ENCODE measurements at regions not wholly inside any gene's neighbourhood (a gene's known extent, or its start where the extent isn't known, plus 50 kb on each side); places are given as distances from the start of the nearest gene placed in this dataset.

DNA sequence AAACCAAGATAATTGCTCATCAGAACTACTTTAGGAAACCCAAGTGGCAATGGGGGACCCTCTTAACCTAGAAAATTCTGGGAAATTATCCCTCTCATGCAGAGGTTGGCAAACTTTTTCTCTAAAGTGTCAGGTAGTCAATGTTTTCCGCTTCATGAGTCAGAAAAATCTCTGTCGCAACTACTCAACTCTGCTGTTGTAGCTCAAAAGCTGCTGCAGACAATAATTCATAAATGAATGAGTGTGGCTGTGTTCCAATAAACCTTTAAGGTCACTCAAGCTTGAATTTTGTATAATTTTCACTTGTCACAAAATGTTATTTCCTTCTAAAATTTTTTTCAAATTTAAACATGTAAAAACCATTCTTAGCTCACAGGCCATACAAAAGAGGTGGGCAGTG is 193.4 kb upstream of the MID1 start:
- DNase-seq (ENCODE audit: low spot score) = no peak

DNA sequence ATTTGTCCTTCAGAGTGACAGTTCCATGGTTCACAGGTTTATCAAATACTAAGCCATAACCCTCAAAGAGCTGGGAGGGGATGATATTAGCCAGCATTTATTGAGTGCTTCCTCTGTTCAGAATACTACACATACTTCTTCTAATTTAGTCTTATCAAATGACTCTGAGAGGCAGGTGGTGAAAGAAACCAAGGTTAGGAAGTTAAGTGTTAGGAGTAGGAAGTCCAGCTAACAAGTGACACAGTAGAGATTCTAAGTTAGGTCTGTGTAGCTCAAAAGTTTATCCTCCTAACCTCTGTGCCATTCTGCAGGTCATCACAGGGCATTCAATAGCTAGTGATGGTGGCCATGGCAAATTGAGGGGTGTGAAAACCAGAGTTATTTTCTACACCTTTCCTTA is 198.3 kb upstream of the MID1 start:
- DNase-seq (ENCODE audit: low spot score) = no peak

DNA sequence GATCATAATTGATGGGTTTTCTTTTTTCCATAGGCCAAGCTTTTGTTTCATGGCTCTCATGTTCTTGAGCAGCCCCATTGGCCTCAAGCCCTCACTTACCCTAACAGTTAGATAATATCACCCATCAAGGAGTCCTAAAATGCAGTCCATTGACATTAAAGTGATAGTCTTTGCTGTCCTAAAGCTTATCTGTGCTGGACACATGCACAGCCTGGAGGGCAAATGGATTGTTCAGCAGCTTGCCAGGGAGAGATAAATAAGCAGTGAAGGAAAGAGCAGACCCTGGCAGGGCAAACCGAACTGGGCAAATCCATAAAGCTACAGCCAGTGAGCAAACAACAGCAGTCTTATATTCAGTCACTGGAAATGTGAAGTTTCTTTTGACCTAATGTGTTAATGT is 199.6 kb upstream of the MID1 start:
- no peak for DNase-seq (ENCODE audit: low spot score)

DNA sequence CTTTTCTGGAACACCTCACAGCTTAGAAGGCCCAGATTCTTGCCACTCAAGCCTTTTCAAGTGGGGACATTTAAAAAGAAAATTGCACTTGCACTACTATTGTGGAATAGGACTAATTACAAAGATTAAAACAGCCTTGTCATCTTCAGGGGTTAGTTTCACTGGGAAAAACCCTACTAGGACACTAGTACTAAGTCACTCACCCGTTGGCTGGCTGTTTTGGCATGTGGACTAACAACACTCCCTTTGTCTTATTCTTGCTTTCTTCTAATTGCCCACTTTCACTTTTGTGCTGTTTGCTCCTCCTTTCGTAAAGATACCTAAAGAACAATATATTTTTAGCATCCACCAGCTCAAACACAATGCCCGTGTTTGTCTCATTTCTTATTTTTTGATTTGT is 200.9 kb upstream of the MID1 start:
- no peak for DNase-seq (ENCODE audit: low spot score)

DNA sequence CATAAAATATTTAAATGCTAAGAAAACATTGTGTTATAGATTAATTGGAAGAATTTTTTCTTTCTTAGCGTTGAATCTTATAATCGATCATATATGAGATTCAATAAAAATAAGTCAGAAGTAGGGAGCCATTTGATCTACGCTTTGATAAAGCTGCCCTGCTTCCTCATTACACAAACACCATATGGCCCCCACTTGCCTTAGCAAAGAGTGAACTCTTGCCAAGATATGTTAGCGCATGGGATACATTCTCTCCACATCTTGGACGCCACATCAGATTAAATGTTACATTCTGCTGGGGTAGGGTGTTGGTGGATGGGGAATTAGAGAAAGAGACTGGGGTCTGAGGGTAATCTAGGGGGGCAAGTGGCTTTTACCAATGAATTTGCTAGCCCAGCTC is 207.7 kb upstream of the MID1 start:
- DNase-seq (ENCODE audit: low spot score) = no peak

DNA sequence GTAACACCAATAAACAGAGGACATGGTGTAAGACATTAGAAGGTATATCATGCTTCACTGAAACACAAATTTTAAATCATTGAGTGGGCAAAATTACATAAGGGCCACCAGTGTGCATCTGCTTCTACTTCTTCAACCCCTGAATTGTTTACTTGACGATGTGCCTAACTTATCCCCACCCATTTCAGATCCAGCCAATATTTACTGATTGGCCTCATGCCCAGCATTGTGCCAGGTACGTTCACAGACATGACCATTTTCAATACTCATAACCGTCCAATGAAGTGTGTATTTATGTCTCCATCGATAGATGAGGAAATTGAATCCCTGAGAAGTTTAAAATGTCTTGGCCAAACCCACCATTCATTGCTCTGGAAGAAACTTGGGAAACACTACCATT is 208.3 kb upstream of the MID1 start:
- no peak for DNase-seq (ENCODE audit: low spot score)

DNA sequence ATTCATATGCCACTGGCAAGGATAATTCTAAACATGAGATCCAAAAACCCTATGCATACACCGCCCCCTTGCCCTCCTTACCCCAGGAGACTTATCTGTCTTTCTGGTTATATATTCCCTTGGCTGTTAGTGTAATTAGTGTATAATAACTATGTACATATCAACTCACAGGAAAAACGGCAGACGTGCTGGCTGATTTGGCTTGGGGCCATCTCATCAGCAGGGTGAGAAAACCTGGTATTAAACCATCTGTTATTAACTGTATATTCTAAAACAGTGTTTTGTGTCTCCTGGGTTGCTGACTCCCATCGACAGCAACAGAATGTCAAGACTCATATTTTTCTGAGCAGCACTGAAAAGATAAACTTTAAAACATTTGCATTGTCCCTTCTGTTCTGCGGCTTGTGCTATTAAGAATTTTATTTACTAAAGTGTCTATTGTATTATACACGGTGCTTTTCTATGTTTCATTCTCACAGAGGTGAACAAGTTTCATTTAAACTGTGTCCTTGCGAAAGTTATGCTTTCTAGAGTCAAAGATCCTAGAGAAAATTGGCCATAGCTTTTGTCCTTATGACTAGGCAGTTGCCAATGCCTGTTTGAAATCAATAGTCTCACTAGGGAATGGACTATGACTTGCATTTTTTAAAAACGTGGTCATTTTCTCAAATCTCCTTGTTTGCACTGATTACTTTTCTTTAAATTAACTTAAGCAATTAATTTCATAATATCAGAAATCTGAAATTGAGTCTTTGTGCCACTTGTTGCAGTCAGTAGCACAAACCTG is 211.5 kb upstream of the MID1 start:
- DNase-seq (ENCODE audit: low spot score) = no peak

DNA sequence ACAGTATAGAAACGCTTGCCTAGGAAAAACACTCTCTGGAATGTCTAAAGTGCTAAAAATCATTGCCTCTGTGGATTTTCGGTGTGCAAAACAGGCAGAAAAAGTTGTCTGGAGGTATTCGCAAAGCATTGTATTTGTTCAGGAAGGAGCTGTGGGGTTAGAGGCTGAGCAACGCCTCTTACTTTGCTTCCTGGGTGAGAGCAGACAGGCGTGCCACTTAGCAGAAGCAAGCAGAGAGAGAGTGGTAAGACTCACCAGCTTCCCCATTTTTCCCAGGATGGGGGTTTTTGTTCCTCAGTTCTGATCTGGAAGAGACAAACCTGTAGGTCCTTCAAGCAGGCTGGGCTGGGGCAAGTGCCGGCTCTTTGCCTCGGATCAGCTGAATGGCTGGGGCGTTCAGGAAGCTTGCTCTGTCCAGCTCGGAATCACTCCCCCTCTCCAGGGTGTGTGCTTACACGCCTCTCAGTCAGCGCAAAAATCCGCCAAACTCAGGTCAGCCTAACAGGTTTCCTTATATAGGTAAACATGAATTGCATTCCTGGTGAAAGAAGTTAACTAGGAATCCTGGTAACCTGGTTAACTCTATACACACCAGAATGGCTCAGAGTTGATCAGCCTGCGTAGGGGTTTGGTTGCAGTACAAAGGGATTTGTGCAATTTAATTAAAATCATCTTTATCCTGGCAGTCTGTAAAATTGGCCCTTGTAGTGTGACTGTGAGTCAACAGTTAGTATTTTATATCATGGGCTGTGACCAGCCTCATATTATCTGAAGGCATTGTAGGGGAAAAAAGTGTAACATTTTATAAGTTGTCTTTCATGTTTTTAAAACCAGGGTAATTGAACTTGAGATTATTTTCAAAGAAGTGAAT is 213.1 kb upstream of the MID1 start:
- DNase-seq (ENCODE audit: low spot score) = no peak

DNA sequence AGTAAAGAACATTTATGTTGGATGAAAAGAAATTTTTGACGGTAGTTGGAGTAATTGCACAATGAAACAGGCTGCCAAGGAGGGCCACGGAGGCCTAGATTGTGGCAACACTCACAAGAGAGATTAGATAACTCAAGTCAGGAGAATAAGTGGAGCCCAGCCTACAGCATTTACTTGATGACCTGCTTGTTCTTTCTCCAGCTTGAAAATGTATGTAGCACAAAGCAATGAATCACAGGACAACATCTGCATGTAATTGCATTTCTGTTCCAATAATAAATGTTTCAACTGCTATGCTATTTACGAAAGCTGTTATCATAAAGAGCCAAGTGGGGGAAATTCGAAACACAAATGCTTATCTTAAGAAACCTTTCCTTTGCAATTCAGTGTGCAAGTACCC is 221.2 kb upstream of the MID1 start:
- DNase-seq (ENCODE audit: low spot score) = no peak

DNA sequence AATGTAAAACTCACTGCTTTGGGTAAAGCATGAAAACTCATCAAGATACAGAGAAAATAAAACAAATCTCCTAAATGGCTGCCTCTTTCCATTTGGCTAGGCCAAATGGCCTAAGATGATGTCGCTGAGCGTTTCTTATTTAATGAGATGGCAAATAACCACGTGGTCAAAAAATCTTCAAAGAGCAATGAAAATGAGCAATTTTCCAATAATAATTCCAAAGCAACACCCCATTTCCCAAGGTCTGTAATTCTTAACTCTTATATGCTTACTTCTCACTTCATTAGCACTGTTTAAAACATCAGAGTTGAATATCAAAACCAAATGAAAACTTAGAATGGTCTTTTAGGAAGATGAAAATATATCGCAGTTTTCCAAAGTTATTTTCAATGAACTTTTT is 222.3 kb upstream of the MID1 start:
- DNase-seq (ENCODE audit: low spot score) = no peak

DNA sequence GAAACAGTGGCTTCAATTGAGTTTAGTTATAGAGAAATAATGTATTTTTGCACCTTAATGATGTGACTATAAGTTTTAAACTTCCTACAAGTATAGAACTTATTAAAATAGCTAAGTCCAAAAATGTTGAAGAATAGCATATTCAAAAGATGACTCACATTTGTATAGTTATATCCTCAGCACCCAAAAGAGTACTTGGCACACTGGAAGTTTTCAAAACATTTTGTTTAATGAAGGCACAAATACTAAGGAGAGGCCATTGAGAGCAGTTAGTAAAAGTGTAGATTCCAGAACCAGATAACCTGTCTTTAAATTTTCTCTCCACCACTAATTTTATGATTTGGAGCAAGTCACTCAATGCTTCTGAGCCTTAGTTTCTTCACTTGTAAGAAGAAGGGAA is 226.9 kb upstream of the MID1 start:
- no peak for DNase-seq (ENCODE audit: low spot score)

DNA sequence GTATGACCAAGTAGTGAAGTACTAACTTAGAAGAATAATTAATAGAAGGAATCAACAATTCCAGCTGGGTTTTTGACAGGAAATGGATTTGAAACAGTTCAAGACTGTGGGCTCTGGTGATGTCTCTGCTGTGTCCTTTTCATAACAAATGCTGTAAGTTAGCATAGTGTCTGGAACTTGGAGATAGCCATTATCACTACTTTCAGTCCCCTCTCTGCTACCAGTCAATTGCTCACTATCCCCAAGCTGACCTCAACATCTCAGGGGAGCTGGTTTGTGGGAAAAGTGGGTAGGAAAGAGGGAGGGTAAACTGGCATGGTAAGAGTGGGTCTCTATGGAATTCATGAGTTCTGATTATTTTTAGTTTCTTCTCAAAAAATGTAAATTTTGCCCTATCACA is 231.4 kb upstream of the MID1 start:
- no peak for DNase-seq (ENCODE audit: low spot score)

DNA sequence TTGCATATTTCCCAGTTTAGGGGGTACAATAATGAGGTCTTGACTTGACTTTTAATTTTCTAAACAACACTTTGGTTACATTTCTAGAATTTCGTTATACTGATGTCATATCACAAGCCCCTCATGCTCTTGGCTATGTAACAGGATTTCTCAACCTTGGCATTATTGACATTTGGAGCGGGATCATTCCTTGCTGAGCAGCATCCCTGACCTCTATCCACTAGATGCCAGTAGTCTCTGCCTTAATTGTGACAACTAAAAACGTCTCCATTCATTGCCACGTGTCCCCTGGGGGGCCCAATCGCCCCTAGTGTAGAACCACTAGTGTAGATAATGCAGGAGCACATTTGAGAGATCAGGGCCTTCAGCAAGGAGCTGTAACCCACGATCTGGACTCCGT is 234.2 kb upstream of the MID1 start:
- DNase-seq (ENCODE audit: low spot score) = no peak

DNA sequence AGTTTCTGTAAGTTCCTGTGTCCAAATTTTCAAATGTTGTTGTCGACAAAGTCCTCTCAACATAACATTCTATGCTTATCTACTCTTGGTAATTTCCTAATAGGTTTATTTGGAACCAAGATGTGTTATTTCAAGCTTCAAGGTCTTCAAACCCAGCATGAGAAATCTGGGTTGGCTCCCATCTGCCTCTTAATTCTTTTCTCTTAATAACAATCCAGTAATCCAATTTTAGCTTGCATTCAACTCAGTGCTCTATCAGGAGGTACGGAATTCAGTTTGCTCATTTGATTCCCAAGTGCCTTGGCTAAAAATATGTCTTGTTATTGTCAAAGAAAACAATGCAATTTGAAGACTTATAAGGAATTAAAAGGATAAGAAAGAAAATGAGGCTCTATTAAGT is 235.5 kb upstream of the MID1 start:
- DNase-seq (ENCODE audit: low spot score) = no peak

DNA sequence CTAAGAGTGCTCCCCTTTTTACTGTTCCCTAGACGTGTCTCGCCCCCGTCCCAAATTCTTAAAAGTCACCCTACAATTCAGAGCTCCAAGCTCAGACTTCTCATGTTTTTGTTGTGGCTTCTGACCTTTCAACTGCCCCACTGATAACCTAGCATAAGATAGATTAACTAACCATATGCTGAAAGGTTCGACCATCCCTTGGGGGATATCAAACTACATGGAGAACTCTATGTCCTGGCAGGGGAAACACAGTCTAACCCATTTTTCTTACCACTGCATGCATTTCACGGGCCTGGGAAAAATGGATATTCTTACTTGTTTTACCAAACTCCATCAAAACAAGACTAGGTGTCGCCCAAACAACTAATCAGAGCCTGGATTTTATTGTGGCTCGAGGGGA is 236.4 kb upstream of the MID1 start:
- no peak for DNase-seq (ENCODE audit: low spot score)

DNA sequence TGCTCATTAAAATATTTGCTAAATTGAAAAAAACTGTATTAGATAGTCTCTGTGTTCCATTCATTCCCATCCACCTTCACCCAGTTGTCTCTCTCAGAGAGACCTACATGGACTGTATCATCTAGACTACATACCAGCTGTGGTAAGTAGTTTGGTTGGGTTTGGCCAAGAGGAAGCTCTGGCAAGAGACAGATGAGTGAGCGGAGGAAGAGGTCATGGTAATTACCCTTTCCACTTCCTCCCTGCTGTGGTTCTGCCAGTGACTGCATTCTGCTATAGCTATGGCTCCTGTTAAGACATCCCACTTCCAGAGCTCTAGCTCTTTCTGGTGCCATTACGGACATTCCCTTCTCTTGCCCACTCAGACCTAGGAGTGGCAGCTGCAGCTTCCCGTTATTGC is 239.0 kb upstream of the MID1 start:
- DNase-seq (ENCODE audit: low spot score) = no peak

DNA sequence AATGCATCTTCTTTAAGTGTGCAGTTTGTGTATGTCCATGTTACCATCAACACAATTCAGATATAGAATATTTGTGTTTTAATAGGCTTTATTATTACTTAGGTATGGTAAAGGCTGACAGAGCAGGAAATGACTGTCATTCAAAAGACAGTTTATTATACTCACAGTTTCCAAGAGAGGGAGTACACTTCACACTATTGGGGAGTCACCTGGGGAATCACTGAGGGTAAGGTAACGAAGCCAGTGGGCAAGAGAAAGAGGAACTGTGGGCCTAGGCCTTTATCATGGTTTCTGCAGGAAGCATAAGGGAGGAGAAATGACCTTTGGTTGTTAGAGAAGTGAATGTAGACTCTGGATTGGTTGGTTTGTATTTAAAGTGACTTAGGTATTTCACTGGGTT is 235.1 kb upstream of the HCCS start:
- DNase-seq (ENCODE audit: low spot score) = no peak

DNA sequence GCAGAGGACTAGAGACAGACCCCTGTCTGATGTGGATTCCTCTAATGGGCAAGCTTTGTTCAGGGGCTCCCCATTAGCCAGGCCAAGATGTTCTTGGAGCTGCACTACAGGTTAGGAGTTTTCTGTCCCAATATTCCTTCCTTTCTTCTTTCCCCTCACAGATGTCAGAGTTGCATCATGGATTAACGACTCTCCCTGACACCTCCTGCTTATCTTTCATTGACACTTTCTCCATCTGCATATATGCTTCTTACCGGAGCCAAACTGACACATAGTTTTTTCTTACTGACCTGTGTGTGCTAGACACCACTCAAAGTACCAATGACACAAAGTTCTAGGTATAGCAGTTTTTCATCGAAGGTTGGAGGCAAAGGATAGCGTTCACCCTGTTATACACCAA is 228.6 kb upstream of the HCCS start:
- DNase-seq (ENCODE audit: low spot score) = no peak

DNA sequence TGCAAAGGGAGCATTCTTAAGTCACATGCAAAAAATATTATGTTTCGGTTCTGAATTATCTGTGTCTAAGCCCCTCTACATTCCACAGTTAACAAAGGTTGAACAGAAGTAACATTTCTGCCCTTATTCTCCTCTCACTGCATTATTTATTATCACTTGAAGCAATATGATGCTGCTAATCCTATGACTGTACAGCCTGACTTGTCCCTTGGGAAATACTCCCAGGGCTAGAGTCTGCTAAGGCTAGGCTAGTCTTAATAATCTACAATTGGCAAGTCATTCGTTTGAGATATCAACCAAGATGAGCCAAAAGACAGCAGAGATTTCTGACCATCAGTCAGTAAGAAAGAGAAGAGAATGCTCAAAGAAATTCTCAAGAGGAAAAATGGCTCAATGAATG is 226.9 kb upstream of the HCCS start:
- DNase-seq (ENCODE audit: low spot score) = no peak

DNA sequence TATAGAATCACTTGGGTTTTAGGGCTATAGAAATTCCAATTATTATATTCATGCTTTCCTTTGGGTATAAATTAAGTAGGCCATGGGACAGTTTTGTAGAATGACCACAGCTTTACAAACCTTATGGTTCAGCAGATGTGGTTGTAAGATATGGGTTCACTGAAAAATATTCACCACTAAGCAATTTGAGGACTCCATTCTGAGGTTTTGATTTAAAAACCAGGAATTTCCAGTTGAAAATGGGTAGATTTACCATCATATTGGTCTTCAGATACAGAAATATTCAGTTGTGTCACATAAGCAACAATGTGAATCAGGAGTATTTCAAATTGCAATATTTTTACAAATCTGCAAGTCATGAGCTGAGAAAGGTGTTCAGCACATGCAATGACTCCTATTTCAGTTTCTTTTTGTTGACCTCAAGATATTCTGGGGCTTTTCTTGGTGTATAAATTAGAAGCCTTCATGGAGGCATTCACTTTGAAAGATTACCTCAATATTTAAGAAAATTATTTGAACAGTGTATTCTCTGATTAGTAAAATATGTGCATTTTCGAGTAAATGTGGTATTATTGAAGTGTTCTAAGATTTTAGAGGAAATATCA is 218.4 kb upstream of the HCCS start:
- DNase-seq (ENCODE audit: low spot score) = no peak

DNA sequence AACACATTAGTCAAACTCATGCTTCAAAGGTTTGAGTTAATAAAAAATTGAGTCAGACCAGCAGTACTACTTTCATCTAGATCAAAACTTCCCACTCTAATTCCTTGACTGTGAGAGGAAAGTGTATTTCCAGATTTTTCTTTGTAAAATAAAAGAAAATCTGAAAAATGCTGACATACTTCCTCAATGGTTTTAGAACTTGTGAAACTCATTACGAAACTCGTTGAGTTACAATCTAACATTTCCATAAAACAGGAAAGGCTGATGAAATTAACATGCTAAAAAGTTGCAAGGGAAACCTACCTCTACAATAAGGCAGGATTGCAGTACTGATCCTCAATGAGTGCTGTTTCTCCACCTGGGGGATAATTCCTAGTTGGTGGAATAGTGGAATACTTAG is 217.8 kb upstream of the HCCS start:
- no peak for DNase-seq (ENCODE audit: low spot score)

DNA sequence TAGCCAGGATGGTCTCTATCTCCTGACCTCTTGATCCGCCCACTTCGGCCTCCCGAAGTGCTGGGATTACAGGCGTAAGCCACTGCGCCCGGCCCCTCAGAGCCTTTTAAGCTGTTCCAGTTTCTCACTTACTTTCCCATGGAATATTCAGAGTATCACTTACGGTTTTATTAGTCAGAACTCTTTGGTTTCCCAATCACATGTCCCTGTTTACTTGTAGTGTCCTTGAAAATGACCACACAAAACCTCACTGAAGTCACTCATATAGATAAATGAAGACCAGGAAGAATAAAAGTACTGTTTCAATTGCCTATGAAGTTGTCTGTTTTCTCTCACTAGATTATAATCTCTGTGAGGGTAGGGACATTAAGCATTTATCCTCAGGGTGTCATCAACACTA is 217.2 kb upstream of the HCCS start:
- no peak for DNase-seq (ENCODE audit: low spot score)

DNA sequence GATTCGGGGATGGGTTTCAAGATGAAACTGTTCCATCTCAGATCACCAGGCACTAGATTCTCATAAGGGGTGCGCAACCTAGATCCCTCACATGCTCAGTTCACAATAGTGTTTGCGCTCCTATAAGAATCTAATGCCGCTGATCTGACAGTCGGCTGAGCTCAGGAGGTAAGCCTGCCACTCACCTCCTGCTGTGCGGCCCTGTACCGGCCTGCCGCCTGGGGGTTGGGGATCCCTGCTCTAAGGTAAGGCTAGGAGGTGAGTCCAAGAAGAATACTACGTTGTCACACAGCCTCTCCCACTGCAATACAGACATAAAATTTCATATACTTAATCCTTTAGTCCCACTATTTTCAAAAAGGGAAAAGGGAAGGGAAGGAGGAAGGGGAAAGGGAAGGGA is 213.4 kb upstream of the HCCS start:
- no peak for DNase-seq (ENCODE audit: low spot score)
